ENCODE measurements at regions not wholly inside any gene's neighbourhood (a gene's known extent, or its start where the extent isn't known, plus 50 kb on each side); places are given as distances from the start of the nearest gene placed in this dataset.

GRCh38 chr6:131382631-131383030 lies 190.4 kb upstream of the ARG1 start:
- peak in 9 of 56 donors; percentile 5 to 22 (median 16) for DNase-seq

DNA sequence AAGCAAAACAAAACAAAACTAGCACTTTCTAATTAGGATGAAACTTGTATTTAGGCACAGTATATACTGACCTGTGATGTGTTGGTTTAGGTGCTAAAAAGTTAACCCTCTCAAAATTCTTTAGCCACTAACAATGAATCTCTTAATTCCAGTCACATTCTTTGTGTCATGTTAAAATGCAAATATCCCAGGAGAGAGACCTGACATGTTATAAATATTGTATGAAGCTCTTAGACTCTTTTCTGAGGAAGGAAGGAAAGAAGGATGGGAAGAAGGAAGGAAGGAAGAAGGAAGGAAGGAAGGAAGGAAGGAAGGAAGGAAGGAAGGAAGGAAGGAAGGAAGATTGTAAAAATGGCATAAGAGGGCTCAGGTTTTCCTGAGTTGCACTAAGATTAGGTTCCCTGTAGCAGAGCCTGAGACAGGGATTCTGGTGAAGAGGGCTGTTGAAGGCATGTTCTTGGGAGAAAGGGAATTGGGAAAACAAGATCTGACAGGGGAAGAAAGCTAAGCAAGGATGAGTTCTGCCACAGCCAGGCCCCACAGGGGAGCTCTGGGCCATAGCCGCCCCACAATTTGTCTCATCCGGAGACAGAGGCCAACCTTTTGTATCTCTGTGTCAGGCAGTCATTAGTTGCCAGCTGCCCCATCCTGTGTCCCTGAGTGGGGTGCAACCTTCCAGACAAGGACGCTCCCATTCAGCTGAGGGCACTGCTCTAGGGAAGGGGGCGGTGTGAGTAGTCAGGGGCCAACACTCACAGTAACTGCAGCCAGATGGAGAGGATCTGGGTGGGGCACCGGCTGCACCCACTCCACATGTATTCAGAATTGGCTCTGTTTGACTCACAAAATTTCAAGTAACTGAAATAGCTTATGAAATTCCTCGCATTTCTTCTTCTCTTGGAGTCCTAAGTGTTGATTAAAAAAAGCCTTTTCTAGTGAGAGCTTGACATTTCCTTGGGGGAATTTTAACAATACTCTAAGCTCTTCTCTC lies 189.3 kb upstream of the ARG1 start:
- DNase-seq: peak in 7 of 56 donors; percentile 5 to 28 (median 9)

- peak in 5 of 56 donors; percentile 4 to 23 (median 10) for DNase-seq
Observed at GRCh38 chr6:131387562-131388447, 185.2 kb upstream of the ARG1 start.

GRCh38 chr6:131390322-131390721 lies 182.7 kb upstream of the ARG1 start:
- DNase-seq: no peak

- no peak for DNase-seq
Observed at GRCh38 chr6:131391116-131391515, 181.9 kb upstream of the ARG1 start.

GRCh38 chr6:131393433-131393832 lies 179.6 kb upstream of the ARG1 start:
- no peak for DNase-seq

DNA sequence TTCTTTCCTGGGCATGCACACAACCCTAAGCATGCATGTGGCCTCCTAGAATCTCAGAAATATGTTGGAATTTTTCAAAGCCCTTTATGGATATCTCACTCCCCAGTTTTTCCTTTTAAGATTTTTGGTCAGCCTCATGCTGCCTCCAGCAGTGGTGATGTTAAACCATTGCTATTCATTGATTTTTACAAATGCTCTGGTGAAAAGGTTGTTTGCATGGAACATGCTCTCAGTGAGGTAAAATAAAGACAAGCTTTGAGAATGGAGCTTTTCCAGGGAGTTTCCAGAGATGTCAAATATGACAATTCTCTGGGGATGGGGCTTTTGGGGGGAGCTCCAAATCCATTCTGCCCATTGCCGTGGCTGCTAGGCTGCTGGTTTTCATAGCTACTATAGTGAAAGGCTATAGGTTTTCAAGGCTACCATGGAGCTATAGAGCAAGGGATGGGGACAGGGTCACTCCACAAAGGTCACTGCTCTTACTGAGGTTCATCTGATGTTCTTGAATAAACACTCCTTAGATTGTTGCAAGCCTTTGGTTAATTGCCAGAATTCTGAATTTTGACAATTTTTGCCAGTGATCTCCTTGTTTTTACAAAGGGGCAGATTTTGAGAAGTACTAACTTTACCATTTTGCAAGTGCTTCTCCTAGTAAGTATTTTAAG lies 178.1 kb upstream of the ARG1 start:
- no peak for DNase-seq

DNA sequence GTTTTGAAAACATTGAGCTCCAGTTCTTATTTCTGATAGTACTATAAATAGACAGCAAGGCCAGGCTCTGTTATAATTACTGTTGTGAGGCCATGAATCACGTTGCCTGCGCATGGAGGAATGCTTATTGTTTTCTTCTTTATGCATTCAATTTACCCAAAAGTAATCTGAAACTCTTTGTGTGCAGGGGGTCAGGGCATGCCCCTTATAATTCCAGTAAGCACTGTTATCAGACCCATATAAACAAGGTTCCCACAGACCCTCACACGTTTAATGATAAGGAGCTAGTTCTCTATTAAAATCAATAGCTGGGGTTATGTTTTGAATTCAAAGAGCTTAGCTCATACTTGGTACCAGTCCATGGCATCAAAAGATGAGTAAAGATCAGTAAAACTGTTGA lies 174.8 kb upstream of the ARG1 start:
- no peak for DNase-seq

- no peak for DNase-seq
Observed at GRCh38 chr6:131399433-131399832, 173.6 kb upstream of the ARG1 start.

- DNase-seq: no peak
Observed at GRCh38 chr6:131400054-131400778, 172.8 kb upstream of the ARG1 start.

DNA sequence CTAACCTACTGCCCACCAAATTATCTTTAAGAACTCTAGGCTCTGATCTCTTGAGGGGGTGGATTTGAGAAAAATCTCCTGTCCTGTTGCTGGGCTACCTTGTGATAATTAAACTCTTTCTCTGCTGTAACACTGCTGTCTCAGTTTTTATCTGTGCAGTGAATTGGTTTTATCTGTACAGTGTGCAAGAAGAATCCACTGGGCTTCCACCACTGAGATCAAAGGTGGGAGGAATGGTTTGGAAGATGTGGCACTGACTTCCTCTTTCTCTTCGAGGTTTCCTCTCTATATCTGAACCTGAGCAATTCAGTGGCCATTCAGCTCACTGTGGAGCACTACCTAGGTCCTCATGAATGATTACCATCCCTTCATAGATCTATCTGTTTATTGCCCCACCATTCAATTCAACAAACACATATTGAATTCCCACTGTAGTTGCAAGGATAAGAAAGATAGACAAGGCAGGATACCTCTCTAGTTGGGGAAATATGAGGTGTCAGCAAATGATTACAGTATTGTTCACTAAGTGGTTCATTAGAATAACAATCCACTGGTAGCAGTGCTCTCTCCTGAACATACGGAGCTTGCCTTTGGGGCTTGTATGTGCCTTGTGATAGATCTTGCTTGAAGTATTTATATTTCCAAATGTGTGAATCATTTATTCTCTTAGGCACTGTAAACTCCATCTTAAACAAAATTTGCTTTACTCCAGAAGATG lies 172.1 kb upstream of the ARG1 start:
- no peak for DNase-seq

DNA sequence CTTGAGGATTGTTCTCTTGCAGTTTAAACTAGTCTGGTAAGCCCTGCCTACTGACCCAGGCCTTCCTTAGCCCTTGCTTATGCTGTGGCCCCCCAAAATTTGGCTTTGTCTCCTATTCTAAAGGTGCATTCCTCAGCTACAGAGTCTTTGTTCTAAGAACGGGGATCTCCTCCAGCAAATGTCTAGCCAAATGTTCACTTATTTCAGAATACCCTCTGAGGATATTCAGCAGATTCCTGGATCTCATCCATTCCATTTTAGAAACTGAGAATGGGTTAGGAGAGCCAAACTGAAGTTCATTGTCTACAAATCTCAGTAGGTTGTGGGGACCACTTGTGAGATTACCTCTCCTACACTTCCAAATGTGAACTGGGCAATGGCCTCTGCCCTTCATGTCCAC lies 164.2 kb upstream of the ARG1 start:
- no peak for DNase-seq

- no peak for DNase-seq
Observed at GRCh38 chr6:131410785-131411184, 162.2 kb upstream of the ARG1 start.

DNA sequence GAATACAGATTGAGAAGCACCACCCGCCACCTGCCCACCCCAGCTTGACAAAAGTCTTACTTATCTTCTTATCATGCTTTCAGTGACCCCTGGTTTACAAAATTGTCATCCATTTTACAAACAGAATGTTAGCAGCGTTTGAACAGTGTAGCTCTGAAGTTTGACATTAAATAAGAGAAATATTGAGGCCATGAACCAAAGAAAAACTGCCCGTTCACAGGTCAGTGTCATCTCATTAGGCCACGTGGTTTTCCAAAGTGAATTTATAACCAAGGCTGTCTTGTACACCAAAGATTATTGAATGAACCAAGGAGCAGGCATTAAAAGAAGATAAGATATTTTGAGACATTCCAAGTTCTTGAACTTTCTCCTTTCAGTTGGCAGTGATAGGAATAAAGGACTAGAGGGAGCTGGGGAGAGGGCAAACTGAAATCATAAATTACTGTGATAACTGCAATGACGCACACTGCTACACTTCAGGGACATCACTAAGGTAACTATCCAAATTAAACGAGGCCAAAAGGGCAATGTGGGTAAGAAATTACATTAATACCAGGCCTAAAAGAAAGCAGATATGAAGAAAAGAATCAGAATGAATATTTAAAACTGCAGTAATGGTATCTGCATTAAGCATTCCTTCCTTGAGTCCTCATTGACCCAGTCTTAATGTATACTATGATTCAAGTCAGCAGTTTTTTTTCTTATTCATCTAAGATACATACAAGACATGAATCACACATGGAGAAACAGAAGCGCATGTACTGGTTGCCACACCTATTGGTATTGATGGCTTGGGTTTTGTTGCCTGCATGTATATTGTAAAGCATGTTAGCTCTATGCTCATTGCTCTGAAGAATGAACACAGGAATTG lies 159.8 kb upstream of the ARG1 start:
- no peak for DNase-seq

GRCh38 chr6:131413831-131414191 lies 159.2 kb upstream of the ARG1 start:
- DNase-seq: no peak

GRCh38 chr6:131414956-131415355 lies 158.1 kb upstream of the ARG1 start:
- DNase-seq: no peak

GRCh38 chr6:131418441-131418840 lies 154.6 kb upstream of the ARG1 start:
- DNase-seq: no peak

DNA sequence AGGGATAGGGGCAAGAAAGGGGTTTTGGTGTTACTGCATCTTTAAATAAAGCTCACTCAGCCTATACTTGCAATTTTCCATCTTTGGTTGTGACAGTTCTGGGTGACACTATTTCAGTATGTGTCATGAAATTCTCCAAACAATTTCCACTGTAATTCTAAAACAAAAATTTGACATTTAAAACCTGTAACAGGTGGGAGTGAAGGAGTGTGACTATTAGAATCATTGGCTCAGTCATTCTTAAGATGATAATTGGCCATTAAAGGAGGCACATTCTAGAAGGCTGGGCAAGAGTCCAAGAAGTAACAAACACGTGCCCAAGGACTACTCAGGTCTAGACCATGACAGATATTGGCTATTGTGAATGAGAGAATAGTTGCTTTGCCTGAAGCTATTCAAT lies 153.3 kb upstream of the ARG1 start:
- DNase-seq: peak in 1 of 56 donors; percentile 13

GRCh38 chr6:131424016-131424415 lies 149.0 kb upstream of the ARG1 start:
- DNase-seq: no peak
